Spleen (tissue), 11 donors: ENCODE measurements at regions not wholly inside any gene's neighbourhood (a gene's known extent, or its start where the extent isn't known, plus 50 kb on each side); places are given as distances from the start of the nearest gene placed in this dataset.

ENCODE experiments used
- DNase-seq: peaks from one replicate; pipeline ENCODE4 v3.0.0-alpha.2; 2020
- H3K27ac ChIP-seq, 8 donors: fragments of 200-600 bp; sonication (generic) in 7 of 8; 1 replicate in 4 of 8; 2 replicates in 4 of 8; pipeline versions ENCODE4 v1.5.0 to v1.8.0; 2016 to 2021; ENCODE audit warnings: inconsistent platforms in 4 of 8, mild to moderate bottlenecking in 4 of 8, moderate library complexity in 1 of 8
- H3K27me3 ChIP-seq, 7 donors: fragments of 200-600 bp; sonication (generic) in 6 of 7; replicated peaks in 1 of 7; 1 replicate in 4 of 7; 2 replicates in 3 of 7; pipeline versions ENCODE4 v1.5.0 to v1.8.0; 2016 to 2021; ENCODE audit warnings: inconsistent platforms in 3 of 7, mild to moderate bottlenecking in 1 of 7
- H3K36me3 ChIP-seq, 6 donors: fragments of 200-600 bp; sonication (generic) in 5 of 6; 1 replicate in 4 of 6; 2 replicates in 2 of 6; pipeline versions ENCODE4 v1.5.0 to v1.8.0; 2016 to 2021; ENCODE audit warnings: inconsistent platforms in 2 of 6
- H3K4me1 ChIP-seq, 6 donors: fragments of 200-600 bp; sonication (generic) in 5 of 6; 1 replicate in 3 of 6; 2 replicates in 3 of 6; pipeline versions ENCODE4 v1.5.0 to v1.8.0; 2016 to 2021; ENCODE audit warnings: inconsistent platforms in 3 of 6
- H3K4me3 ChIP-seq, 8 donors: fragments of 200-600 bp; sonication (generic) in 7 of 8; 1 replicate in 4 of 8; 2 replicates in 4 of 8; pipeline versions ENCODE4 v1.5.0 to v1.8.0; 2016 to 2021; ENCODE audit warnings: inconsistent platforms in 4 of 8, mild to moderate bottlenecking in 4 of 8, moderate library complexity in 2 of 8
- H3K9me3 ChIP-seq, 8 donors: fragments of 200-600 bp; sonication (generic) in 7 of 8; 1 replicate in 4 of 8; 2 replicates in 4 of 8; pipeline versions ENCODE4 v1.5.0 to v1.8.0; 2016 to 2021; ENCODE audit warnings: inconsistent platforms in 4 of 8
- CTCF ChIP-seq, 11 experiments: fragments of 200-600 bp in 7 of 11; fragments of 450-650 bp in 4 of 11; sonication (generic) in 4 of 11; IDR thresholded peaks in 8 of 11; conservative IDR thresholded peaks in 3 of 11; 1 replicate in 7 of 11; 2 replicates in 4 of 11; pipeline versions ENCODE4 v1.4.0 to v1.8.0; 2016 to 2021; ENCODE audit warnings: antibody characterized with exemption in 11 of 11, inconsistent platforms in 4 of 11, mild to moderate bottlenecking in 1 of 11
- POLR2A ChIP-seq, 3 donors: fragments of 450-650 bp; IDR thresholded peaks; one replicate each; pipeline ENCODE4 v1.5.1; 2017; ENCODE audit warnings: antibody characterized with exemption in 3 of 3, mild to moderate bottlenecking in 1 of 3
- POLR2AphosphoS5 ChIP-seq, 3 donors: sonication (generic); formaldehyde crosslinking; IDR thresholded peaks; one replicate each; pipeline ENCODE4 v1.5.1; 2017; ENCODE audit warnings: antibody characterized with exemption in 3 of 3
- WGBS, 5 donors: extraction: QIAGEN DNeasy Blood & Tissue Kit in 3 of 5; methylation state at CpG; one replicate each; pipeline versions ENCODE4 v1.1.5 to v1.1.7; 2013 to 2018; 5-methylcytosine and 5-hydroxymethylcytosine counted together
- intact Hi-C: fragments of 100-400 bp; cut with DNase I; formaldehyde crosslinking; loops from one replicate; pipeline ENCODE4 v1.15.0; 2023; ENCODE audit warnings: low total_unique reads
- donor health status: healthy with polysubstance abuse.
- donor health status: DM: no; HTN: no; CAD: no; lungs with moderate emphysema.
- donor health status: DM: no; HTN: no; CAD: no.
- donor health status: Bipolar disorder and iron deficiency.
- donor health status: healthy.
- donor health status: DM: no; HTN: no; CAD: no.
- donor health status: DM: yes; HTN: yes; CAD: no.

- no peaks in the 10 kb centered on the region for H3K27me3 ChIP-seq
- no peaks in the 10 kb centered on the region for H3K36me3 ChIP-seq
- TF ChIP-seq POLR2A (IDR thresholded peaks at IDR 0.05), result no peak
- TF ChIP-seq POLR2AphosphoS5 (IDR thresholded peaks at IDR 0.05), result no peak
- no peak for TF ChIP-seq CTCF (IDR thresholded peaks at IDR 0.05 in 8 of 11, conservative IDR thresholded peaks at IDR 0.05 in 3 of 11)
- peaks cover 0 to 16% (median 10%) of the 10 kb centered on the region in 8 donors for H3K9me3 ChIP-seq
- intact Hi-C loops, result no loop called here
- DNase-seq, result no peak
- no peak overlapping the region for H3K4me3 ChIP-seq
- no peaks in the 10 kb centered on the region for H3K4me1 ChIP-seq
- H3K27ac ChIP-seq, result no peak overlapping the region
- WGBS, 5 donors, result 79 to 90% (median 82%) methylated on average over 5 of the region's 5 CpGs
Observed at GRCh38 chr6:158879180-158879579, 60.0 kb upstream of the EZR start.

DNA sequence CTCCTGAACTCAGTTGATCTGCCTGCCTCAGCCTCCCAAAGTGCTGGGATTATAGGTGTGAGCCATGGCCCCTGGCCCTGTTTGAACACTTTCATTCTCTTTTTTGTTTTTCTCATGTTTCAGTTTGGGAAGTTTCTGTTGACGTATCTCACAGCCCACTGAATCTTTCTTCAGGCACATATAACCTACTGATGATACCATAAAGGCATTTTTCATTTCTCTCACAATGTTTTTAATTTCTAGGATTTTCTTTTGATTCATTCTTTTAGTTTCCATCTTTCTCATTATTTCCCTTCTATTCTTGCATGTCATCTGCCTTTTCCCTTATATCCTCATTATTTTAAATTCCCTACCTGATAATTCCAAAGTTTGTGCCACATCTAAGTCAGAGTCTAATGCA lies 58.5 kb upstream of the EZR start:
- H3K4me1 ChIP-seq, result no peaks in the 10 kb centered on the region
- H3K9me3 ChIP-seq, result peaks cover 0 to 16% (median 10%) of the 10 kb centered on the region in 8 donors
- no peak overlapping the region for H3K27ac ChIP-seq
- H3K36me3 ChIP-seq, result no peaks in the 10 kb centered on the region
- no peak for DNase-seq
- 86 to 100% (median 93%) methylated on average over 1 of the region's 1 CpG for WGBS, 5 donors
- TF ChIP-seq CTCF (IDR thresholded peaks at IDR 0.05 in 8 of 11, conservative IDR thresholded peaks at IDR 0.05 in 3 of 11) (no peak), POLR2AphosphoS5 (IDR thresholded peaks at IDR 0.05) (no peak), POLR2A (IDR thresholded peaks at IDR 0.05) (no peak)
- no peaks in the 10 kb centered on the region for H3K27me3 ChIP-seq
- intact Hi-C loops, result no loop called here
- H3K4me3 ChIP-seq, result no peak overlapping the region

- Histone ChIP-seq H3K4me1 (no peaks in the 10 kb centered on the region), H3K27me3 (no peaks in the 10 kb centered on the region), H3K36me3 (no peaks in the 10 kb centered on the region), H3K9me3 (peaks cover 0 to 16% (median 10%) of the 10 kb centered on the region in 8 donors), H3K27ac (no peak overlapping the region), H3K4me3 (no peak overlapping the region)
- TF ChIP-seq POLR2AphosphoS5 (IDR thresholded peaks at IDR 0.05) (no peak), POLR2A (IDR thresholded peaks at IDR 0.05) (no peak), CTCF (IDR thresholded peaks at IDR 0.05 in 8 of 11, conservative IDR thresholded peaks at IDR 0.05 in 3 of 11) (no peak)
- DNase-seq, result no peak
- WGBS, 5 donors, result 92 to 97% (median 96%) methylated on average over 1 of the region's 1 CpG
- intact Hi-C loops, result no loop called here
Observed at GRCh38 chr6:158876886-158877285, 57.7 kb upstream of the EZR start.

DNA sequence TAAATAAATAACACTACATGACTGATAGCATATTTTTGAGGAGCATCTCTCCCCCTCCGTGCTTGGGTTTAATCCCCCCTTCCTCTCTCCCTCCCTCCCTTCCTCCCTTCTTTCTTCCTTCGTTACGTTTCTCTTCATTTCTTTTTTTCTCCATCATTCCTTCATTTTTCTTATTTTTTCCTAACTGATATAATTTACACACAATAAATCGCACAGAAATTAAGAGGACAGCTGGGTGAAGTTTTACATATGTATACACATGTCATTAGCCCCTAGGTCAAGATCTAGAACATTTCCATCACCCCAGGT lies 51.4 kb upstream of the EZR start:
- Histone ChIP-seq H3K36me3 (no peaks in the 10 kb centered on the region), H3K9me3 (no peaks in the 10 kb centered on the region), H3K4me1 (peaks cover 0 to 51% (median 29%) of the 10 kb centered on the region in 6 donors), H3K4me3 (peak overlapping the region in 2 of 8 donors; percentile 48 to 69), H3K27me3 (no peaks in the 10 kb centered on the region), H3K27ac (peak overlapping the region; percentile 85 to 97 (median 91))
- intact Hi-C loops, result no loop called here
- no peak for TF ChIP-seq POLR2A (IDR thresholded peaks at IDR 0.05)
- no peak for TF ChIP-seq CTCF (IDR thresholded peaks at IDR 0.05 in 8 of 11, conservative IDR thresholded peaks at IDR 0.05 in 3 of 11)
- no peak for TF ChIP-seq POLR2AphosphoS5 (IDR thresholded peaks at IDR 0.05)
- DNase-seq, result no peak
- 87 to 94% (median 91%) methylated on average over 4 of the region's 4 CpGs for WGBS, 5 donors
